Lower leg skin (tissue), 4 donors: ENCODE measurements at regions not wholly inside any gene's neighbourhood (a gene's known extent, or its start where the extent isn't known, plus 50 kb on each side); places are given as distances from the start of the nearest gene placed in this dataset.

ENCODE experiments used
- DNase-seq, 2 donors: peaks; one replicate each; pipeline ENCODE4 v3.0.0-alpha.2; 2019; ENCODE audit warnings: low spot score in 2 of 2
- H3K4me3 ChIP-seq: fragments of 200-600 bp; sonication (generic); 2 replicates; pipeline ENCODE4 v1.5.1; 2017; ENCODE audit warnings: mild to moderate bottlenecking, low read depth; ENCODE audit not compliant: poor library complexity, severe bottlenecking
- POLR2A ChIP-seq, 2 donors: fragments of 450-650 bp; IDR thresholded peaks; one replicate each; pipeline ENCODE4 v1.6.1; 2016 to 2017; ENCODE audit warnings: antibody characterized with exemption in 2 of 2, mild to moderate bottlenecking in 1 of 2, moderate library complexity in 1 of 2
- WGBS, 2 donors: methylation state at CpG; one replicate each; pipeline ENCODE4 v1.1.5; 2018; 5-methylcytosine and 5-hydroxymethylcytosine counted together
- intact Hi-C: fragments of 100-400 bp; cut with DNase I; formaldehyde crosslinking; loops from one replicate; pipeline ENCODE4 v1.15.0; 2023; ENCODE audit warnings: low total_unique reads
- TF ChIP-seq, protein P1 (sequence below), 3 donors: fragments of 450-650 bp; IDR thresholded peaks; one replicate each; pipeline ENCODE4 v1.5.1; 2016; ENCODE audit warnings: antibody characterized with exemption in 3 of 3, mild to moderate bottlenecking in 3 of 3, moderate library complexity in 2 of 3

DNA sequence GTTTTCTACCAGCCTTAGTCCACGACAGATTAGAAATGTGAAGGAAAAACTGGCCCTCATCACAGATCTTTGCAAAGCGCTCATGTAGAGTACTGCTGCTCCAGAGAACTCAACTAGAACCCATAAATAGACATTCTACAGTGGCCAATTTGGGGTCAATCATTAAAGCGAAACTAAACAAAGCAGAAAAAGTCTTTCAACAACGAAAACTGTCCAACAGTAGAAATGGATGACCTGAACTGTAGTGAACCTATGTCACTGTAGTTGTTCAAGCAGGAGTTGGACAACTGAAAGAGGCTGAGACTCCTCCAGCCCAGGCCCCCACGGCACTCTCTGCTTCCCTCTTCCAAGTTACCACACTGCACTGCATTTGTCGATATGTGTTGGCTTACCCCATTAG is 472.6 kb downstream of the BCAT1 start:
- DNase-seq: no peak
- no peak for TF ChIP-seq POLR2A (IDR thresholded peaks at IDR 0.05)
- TF ChIP-seq, protein P1, sequence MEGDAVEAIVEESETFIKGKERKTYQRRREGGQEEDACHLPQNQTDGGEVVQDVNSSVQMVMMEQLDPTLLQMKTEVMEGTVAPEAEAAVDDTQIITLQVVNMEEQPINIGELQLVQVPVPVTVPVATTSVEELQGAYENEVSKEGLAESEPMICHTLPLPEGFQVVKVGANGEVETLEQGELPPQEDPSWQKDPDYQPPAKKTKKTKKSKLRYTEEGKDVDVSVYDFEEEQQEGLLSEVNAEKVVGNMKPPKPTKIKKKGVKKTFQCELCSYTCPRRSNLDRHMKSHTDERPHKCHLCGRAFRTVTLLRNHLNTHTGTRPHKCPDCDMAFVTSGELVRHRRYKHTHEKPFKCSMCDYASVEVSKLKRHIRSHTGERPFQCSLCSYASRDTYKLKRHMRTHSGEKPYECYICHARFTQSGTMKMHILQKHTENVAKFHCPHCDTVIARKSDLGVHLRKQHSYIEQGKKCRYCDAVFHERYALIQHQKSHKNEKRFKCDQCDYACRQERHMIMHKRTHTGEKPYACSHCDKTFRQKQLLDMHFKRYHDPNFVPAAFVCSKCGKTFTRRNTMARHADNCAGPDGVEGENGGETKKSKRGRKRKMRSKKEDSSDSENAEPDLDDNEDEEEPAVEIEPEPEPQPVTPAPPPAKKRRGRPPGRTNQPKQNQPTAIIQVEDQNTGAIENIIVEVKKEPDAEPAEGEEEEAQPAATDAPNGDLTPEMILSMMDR (IDR thresholded peaks at IDR 0.05): no peak
- intact Hi-C loops: no loop called here
- no peak overlapping the region for H3K4me3 ChIP-seq
- WGBS, 2 donors: 93 to 95% methylated on average over 6 of the region's 6 CpGs

DNA sequence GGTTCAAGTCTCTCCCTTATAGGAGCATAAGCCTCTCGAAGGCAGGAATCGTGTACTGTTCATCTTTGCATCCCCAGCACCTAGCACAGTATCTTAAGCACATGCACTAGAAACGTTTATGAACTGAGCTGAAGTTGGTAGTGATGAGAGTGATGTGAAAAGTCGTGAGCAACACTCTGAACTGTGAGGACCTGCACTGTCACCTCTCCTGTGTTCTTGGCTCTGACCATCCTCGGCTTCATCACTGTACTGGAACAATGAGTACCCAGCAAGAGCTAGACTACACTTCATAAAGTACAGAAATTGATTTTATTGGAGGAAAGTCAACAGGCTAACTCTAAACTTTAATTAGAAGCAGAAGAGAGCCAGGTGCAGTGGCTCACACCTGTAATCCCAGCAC is 473.6 kb downstream of the BCAT1 start:
- H3K4me3 ChIP-seq: no peak overlapping the region
- DNase-seq: no peak
- WGBS, 2 donors: 86 to 90% methylated on average over 5 of the region's 5 CpGs
- intact Hi-C loops: no loop called here
- TF ChIP-seq, protein P1 (IDR thresholded peaks at IDR 0.05): no peak
- TF ChIP-seq POLR2A (IDR thresholded peaks at IDR 0.05): no peak

DNA sequence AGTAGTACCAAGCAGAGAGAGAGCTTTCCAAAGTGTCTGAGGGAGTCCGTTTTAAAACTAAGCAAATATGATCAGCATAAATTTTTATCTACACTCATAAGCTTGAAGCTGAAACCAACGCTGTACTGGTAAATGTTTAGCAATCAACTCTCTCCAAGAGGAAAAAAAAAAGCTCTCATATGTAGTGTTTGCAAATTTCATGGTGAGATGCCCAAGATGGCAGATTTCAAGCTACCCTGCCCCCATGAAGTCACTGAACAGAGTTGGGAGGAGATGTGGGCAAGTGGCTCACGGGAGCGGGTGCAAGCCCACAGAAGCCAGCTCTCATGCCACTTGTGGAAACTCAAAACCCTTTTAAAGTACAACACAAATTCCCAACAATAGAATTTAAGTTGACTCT is 475.8 kb downstream of the BCAT1 start:
- no peak for DNase-seq
- intact Hi-C loops: no loop called here
- TF ChIP-seq, protein P1 (IDR thresholded peaks at IDR 0.05): no peak
- TF ChIP-seq POLR2A (IDR thresholded peaks at IDR 0.05): no peak
- no peak overlapping the region for H3K4me3 ChIP-seq
- 91 to 92% methylated on average over 4 of the region's 4 CpGs for whole genome bisulfite sequencing, 2 donors

DNA sequence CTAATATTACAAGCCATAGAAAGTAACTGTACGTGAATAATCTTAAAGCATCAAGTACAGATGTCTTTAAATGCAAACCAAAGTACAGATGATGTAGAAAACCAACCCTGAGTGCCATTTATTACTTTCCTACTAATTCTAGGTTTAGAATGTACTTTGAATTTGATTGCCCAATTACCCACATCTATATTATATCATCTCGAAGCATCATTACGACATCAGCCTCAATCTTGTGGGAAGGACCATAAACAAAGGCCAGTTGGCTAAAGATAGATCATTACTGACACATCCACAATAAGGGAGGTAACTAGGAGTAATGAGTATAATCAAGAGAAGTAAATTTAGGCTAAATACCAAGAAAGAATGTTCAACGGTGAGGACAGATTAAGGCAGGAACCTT is 478.9 kb downstream of the BCAT1 start:
- no peak overlapping the region for H3K4me3 ChIP-seq
- intact Hi-C loops: no loop called here
- TF ChIP-seq, protein P1 (IDR thresholded peaks at IDR 0.05): no peak
- TF ChIP-seq POLR2A (IDR thresholded peaks at IDR 0.05): no peak
- 52 to 53% methylated on average over 4 of the region's 4 CpGs for WGBS, 2 donors
- no peak for DNase-seq

DNA sequence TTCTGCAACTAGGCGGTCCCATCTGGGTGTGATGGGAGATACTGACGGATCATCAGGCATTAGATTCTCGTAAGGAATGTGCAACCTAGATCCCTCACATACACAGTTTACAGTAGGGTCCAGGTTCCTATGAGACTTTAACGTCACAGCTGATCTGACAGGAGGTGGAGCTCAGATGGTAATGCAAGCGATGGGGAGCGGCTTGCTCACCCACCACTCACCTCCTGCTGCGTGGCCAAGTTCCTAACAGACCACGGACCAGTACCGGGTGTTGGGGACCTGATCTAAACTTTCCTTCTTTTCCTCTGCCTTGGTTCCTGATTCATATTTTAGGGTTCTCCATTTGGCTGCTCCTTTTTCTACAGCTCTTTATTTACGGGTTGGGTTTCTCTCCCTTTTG is 479.8 kb downstream of the BCAT1 start:
- intact Hi-C loops: no loop called here
- TF ChIP-seq, protein P1 (IDR thresholded peaks at IDR 0.05): no peak
- no peak for TF ChIP-seq POLR2A (IDR thresholded peaks at IDR 0.05)
- WGBS, 2 donors: 82 to 85% methylated on average over 10 of the region's 10 CpGs
- no peak overlapping the region for H3K4me3 ChIP-seq
- DNase-seq: no peak

DNA sequence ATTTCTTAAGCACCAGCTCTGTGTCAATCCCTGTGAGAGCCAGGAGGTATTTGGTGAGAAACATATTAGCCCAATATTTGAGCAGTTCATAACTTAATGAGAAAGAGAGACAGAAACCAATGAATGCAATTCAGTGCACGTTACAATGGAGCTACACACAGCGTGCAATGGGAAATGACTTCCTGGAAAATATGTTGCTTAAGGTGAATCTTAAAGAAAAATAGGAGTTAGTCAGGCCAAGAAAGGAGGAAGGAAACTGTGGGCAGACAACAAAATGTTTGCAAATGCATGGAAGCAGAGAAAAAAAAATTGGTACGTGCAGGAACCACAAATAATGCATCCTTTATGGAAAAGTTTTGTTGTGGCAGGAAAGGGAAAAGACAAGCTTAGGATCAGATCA is 481.7 kb downstream of the BCAT1 start:
- intact Hi-C loops: no loop called here
- H3K4me3 ChIP-seq: no peak overlapping the region
- no peak for DNase-seq
- TF ChIP-seq, protein P1 (IDR thresholded peaks at IDR 0.05): no peak
- TF ChIP-seq POLR2A (IDR thresholded peaks at IDR 0.05): no peak
- WGBS, 2 donors: 44 to 49% methylated on average over 3 of the region's 3 CpGs
